ENCODE measurements at regions not wholly inside any gene's neighbourhood (a gene's known extent, or its start where the extent isn't known, plus 50 kb on each side); places are given as distances from the start of the nearest gene placed in this dataset.

DNA sequence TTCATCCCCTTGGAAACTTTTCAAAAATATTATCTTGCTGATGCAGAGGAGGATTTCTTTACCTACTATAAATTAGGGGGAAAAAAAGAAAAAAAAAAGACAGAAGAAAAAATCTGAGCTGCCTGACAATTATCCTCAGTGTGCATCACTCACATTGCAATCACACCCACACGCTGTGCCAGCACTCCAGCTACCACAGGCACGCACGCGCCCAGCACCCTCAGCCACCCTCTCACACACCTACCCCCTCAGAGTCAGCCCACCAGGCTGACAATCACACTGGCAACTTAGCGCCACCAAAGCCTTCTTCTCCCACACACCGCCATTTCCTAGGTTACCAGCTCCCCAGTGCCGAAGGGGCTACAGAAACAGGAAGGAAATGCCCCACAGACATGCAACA lies 236.1 kb downstream of the KCNA4 start:
- no peak for DNase-seq

DNA sequence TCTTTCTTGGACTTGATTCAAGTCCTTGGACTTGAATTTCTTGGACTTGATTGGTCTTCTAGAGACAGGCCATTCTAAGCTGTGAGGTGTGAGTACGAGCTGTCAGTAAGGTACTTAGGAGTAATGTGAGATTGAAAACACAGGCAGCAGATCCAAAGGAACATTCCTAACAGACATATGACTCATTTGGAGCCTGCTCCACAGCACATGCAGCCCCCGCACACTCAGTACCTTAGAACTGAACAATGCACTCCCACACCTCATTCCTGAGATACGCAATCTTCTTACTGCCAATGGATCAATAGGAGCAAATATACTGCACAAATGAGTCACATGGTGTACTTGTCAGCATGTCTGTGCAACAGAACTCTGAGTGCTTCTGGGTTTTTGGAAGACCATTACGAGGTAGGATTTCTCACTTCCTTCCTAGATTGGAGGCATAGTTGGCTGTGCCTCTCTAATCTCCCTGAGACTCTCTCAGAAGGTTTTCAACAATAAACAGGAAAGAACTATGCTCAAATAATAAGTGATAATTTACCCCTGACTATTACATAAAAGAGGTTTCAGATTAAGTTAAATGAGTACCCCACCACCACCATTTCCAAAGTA lies 243.1 kb downstream of the KCNA4 start:
- DNase-seq = no peak

DNA sequence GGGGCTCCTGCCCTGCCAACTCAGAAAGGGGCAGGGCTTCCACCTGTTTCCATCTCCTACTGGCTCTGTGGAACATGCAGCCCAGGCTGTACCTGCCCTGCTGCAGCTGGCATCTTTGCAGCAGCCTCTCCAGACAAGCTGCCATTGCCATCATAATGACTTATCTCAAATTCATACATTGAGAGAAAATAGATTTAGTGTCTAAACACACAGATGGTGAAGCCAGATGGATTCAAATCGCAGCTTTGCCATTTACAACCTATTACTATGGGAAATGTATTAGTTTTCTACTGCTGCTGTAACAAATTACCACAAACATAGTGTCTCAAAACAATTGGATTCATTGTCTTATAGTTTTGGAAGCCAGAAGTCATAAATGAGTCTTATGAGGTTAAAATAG lies 260.0 kb downstream of the KCNA4 start:
- no peak for DNase-seq

DNA sequence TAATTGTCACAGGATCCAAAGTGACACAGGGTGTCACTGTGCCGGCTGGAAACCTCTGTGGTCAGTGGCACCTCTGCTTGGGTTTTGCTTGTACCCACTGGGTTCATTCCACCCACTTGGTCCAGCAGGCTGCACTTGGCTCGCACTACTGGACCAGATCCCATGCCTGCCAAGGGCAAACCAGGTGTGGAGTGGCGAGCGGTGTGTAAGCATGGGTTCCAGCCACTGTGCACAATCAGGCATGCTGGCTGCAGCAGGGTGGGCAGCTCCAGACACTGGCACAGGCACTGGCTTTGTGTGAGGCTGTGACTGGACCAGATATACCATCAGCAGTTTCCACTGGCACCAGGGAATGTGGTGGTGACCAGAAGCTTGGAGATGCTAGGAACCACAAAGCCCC lies 261.4 kb downstream of the KCNA4 start:
- no peak for DNase-seq

DNA sequence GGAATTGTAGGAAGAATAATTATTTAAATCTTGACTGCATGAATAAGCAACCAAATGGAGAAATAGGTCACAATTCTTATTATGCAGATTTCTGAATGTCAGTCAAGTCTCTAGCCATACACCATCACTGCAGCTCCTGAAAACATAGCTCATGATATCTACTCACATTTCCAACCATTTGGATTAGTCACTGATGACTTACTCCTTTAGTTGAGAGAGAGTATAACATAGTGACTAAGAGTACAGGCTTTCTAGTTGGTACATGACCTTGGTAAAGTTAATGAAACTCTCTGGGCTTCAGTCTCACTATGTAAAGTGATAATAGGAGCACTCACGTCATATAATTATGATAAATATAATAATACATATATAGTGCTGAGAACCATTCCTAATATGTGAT lies 265.2 kb downstream of the KCNA4 start:
- no peak for DNase-seq

DNA sequence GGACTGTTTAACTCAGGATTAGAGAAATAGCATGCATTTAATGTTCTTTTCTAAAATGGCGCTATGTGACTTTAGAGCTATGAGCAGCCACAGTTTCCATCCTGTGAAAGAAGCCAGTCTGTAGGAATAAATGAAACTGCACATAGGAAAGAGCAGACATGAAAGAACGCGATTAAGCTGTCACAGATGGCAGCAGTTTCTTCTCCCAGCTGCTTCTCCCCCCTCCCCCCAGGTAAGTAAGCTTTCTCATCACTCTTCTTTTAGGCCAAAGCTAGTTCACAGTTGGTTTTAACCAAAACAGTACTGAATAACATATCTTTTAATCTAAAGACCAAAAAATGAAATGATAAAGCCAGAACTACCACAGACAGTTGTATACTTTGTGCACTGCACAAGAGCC lies 266.4 kb downstream of the KCNA4 start:
- DNase-seq = no peak

DNA sequence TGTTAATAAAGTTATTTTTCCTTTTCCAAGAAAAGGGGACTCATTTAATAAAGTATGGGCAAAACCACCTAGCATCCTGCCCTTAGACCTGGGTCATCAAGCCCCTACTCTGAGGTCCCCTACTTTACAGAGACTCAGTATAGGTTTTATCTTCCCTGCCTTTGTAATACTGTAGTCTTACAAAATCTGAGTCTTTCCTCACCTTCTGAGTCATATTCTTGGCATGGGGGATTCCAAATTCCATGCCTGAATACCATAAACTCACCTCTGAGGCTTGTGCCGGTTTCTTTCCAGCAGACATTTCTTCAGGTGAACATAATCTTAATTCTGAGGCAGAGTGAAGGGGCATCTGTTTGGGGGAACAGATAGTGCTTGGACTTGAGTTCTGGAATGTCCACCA lies 282.5 kb downstream of the KCNA4 start:
- DNase-seq = no peak

DNA sequence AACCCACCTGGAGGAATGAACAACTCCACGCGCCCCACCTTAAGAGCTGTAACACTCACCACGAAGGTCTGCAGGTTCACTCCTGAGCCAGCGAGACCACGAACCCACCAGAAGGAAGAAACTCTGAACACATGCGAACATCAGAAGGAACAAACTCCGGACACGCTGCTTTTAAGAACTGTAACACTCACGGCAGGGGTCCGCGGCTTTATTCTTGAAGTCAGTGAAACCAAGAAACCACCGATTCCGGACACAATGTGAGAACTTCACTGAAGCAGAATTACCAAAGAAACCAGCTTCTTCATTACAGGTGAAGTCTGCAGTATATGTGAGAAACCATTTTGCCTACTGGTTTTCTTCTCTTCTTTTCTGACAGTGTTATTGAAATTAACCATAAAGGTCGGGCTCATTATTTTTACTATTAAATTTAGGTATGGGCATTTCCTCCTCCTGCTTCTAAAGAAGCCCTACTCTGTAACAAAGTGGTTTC lies 303.0 kb downstream of the KCNA4 start:
- DNase-seq = no peak

DNA sequence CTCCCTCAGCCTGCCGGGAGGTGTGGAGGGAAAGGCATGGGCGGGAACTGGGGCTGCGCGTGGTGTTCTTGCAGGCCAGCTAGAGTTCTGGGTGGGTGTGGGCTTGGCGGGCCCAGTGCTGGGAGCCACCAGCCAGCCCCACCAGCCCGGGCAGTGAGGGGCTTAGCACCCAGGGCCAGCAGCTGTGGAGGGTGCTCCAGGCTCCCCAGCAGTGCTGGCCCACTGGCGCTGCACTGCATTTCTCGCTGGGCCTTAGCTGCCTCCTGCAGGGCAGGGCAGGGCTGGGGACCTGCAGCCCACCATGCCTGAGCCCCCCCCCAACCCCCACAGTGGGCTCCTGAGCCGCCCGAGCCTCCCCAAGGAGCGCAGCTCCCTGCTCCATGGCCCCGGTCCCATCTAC lies 304.2 kb downstream of the KCNA4 start:
- DNase-seq = no peak

DNA sequence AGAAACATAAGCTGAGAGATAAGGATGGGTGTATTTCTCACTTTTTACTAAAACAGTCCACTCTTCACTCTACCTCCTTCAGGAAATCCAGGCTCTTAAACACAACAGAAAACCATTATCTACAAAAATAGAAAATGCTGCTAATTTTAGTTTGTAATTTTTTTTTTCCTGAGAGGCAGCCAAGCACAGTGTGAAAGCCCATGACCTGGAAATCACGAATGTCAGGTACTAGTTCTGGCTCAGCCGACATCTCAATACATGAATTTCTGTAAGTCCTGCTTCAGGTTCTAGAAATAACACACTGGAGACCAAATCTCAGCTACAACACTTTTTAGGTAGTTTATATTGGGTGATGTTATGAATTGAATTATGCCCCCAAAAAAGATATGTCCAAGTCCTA lies 308.9 kb downstream of the KCNA4 start:
- no peak for DNase-seq

DNA sequence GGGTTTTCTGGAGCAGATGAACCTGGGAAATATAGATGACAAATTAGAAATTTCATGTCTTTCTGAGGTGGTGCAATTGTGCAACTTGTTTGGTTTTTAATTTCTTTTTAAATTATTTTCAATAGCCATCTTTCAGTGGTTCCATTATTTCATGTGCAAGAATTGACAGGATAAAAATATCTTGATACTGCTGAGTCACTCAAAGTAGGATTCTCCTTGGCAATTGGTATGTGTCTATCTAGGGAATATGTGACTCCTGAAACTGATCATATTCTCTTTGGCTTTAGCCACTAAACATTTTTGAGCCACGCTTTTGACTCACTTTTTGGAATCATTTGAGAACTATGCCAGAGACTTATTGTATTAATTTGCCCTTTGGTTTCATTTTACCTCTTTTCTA lies 331.5 kb downstream of the KCNA4 start:
- no peak for DNase-seq

DNA sequence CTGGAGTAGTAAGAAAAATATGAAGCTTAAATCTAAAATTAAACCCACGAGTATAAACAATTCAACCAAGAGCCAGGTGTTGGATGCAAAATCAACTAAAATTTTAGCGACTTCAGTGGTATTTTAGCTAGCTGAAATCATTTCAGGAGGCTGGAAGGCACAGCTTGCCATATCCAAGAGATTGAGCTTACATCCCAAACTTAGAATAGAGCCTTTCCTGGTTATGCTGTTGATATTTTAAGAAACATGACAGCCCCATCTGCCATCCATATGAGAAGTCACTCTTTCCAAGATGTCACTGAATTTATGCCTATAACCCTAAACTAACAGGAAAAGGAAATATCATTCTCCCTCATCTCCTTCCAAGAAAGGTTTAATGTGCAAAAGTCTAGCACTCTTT lies 334.0 kb downstream of the KCNA4 start:
- DNase-seq = no peak

DNA sequence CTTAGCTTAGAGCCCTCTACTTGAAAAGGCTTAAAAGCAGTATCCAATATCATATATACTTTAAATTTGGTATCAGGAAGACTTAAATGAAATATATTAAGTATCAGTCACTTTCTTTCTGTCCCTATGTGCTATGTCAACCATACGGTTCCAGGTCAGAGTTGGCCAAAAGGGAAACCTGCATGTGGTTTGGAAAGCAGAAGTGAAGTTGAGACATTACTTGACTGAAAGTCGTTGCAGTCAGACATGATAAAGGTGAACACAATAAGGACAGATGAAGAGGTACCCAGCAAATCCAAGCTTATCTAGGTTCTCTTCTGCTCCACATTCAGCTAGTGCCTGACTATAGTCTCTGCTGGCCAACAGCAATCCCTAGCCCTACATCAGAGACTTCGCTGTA lies 336.8 kb downstream of the KCNA4 start:
- no peak for DNase-seq

DNA sequence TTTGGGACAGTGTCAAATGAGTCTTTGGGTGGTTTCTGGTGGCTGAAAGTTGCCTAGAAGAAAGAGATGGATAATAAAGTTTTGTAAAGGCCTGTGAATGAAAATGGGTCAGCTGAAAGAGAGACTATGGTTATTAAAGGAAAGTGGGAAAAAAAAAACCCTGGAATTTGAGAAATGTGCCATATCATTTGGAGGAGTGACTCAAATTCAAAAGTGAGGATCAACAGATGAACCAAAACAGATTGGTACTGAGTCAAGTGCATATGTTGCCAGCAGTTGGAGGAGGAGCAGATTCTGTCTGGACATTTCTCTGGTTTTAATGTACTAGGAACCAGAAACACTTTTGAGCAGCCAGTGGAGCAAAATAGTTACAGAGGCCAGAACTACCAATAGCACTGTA lies 339.8 kb downstream of the KCNA4 start:
- no peak for DNase-seq

DNA sequence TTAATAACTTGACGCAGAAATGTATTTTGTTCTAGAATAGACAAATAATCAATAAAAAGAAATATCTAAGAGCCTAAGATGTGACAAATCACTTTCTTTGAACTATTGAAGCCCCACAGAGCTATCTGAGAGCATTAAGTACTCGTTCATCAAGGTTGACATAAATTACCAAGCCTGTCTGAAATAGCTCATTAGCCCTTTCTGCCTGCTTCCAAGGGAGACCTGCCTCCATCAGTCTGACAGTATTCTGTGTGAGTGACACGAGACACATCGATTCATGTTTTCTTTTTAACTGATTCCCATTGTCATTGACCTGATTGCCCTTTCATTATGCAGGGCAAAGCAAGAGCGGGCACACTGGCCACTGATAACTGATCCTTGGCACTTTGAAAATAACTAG lies 347.5 kb downstream of the KCNA4 start:
- DNase-seq = no peak

DNA sequence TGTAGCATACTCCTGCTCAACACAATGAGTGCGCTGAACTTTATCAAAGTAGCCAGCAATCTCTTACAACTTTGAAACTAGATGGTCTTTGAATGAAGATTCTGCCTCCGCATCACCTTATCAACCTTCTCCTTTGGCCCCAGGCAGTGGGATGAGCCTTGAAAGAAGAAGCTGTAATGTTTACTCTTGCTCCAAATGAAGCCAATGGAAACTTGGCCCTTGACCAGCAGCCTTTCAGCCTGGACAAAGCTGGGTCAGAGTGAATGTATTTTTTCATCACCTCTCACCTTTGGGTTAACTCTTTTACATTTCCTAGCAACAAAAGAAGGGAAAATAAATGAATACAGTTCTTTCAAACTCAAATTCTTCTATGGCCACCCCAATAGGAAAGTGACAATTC lies 359.1 kb downstream of the KCNA4 start:
- no peak for DNase-seq

DNA sequence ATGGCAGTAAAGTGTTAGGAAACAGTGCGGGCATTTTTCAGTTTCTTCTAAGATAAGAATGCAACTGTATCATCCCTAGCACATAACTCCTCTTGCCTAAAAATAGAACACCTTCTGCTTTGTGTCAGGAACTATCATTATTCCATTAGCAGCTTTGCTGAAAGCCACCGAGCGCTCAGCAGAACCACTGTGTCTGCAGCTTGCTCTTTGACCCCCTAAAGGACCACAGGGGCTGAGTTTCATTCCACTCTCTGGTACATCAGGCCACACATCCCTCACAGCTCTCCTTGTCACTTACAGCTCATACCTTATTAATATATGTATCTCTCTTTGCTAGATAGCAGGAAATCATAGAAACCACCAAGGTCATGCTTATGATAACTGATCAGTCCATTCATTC lies 360.2 kb downstream of the KCNA4 start:
- no peak for DNase-seq

DNA sequence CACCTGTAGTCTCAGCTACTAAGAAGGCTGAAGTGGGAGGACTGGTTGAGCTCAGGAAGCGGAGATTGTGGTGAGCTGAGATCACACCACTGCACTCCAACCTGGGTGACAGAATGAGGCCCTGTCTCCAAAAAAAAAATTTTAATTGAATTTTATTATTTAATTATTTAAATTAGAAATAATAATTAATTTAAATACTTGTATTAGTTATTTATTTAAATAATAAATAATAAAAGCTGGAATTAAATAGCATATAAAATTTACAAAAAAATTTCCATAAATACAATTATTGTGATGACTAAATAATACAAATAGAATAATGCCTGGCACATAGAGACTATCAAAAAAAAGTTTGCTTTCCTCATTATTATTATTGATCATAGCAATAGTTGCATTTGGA lies 371.5 kb downstream of the KCNA4 start:
- DNase-seq = no peak

DNA sequence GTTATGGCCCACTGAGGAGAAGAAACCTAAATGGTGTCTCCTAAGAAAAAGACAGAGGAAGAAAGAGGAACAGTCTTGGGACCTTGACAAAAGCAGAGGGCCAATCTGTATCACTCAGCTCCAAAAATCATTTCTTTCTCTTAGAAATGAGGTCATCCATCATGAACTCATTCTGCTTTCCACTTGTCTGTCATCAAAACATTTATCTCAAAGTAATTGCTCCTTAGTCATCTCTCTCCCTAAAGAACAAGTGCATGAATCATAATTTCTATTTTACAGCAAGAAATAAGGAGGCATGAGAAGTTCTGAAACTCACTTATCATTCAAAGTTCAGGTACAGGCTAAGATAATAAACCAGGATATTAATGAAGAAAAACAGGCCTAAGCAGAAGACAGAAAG lies 375.6 kb downstream of the KCNA4 start:
- DNase-seq = no peak

DNA sequence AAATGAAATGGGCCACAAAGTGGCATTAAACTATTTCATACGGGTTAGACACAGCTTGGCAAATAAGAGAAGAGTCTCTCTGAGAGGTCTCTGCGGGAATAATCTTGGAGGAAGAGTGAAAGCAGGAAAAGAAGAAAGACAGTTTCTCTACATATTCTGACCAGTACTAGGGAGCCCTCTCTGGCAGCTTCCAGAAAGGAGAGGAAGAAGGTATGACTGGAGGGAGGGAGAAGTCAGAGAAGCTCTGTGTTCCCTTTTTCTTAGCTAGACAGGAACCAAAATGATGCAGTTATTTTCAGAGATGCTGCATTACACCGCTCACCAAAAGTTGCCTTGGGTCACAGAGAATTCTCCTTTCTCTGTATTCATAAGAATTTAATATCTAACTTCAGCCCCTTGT lies 382.1 kb downstream of the KCNA4 start:
- DNase-seq = no peak

DNA sequence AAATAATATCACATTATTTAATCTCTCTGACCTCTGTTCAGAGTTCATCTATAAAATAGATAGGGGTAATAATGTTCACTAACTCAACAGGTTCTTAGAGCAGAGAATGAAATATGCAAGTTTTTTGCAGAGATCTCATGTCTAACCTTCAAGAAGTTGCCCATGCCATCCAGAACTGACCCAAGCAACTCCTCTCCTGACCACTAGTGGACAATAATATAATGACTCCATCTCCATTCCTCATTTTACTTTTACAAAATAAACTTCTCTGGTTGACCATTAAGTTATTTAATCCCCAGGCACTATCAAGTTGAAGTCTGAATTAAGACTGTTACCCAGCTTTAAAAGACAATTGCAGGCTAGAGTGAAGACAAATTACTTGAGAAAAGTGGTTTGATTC lies 382.6 kb downstream of the KCNA4 start:
- DNase-seq = no peak

DNA sequence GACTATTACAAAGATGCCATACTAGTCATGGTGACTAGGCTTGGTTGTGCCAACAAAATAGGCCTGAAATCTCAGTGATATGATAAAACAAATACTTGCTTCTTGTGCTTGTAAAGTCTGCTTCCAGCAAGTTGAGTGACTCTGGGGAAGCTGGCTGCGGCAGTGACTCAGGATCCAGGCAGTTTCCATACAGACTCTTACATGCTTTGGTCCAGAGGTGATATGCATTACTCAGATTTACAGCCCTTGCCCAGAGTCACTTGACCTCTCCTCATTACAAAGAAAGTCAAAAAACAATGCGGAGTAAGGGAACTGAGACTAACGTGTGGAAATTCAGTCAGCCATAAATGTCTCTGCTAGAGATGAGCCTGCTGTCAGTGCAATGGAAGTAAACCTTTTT lies 387.5 kb downstream of the KCNA4 start:
- no peak for DNase-seq

DNA sequence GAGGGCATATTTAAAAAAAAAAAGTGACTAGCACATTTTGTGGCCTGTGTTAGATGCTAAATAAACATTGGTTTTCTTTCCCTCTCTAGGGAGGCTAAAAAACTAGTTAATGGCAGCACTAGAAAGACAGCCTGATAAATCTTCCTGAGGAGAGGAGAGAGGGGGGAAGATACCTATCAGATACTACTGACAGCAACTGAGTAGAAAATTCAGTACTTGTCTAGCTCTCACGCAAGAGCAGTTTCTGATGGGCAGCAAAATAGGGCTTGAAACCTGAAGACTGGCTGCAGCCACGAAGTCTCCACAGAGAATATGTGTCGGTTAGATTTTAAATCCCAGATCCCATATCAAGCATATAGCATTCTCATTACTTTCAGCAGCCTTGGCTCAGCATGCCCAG lies 388.2 kb downstream of the KCNA4 start:
- DNase-seq = no peak

DNA sequence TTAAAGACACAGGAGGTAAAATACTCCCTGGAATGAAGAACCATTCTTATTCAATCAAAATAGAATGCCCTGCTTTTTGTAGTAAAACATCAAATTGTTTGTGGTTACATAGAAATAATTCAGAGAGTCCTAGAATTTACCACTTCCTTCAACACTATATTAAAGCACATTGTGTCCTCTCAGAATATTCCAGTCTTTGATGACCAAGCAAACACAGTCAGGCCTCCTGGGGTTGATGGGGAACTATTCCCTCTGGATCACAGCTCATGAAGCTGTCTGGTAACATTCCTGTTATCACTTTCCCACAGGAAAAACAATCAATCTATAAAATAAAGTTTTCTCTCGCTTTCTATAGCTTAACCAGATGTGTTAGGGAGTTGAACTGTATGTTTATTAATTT lies 389.3 kb downstream of the KCNA4 start:
- DNase-seq = no peak

DNA sequence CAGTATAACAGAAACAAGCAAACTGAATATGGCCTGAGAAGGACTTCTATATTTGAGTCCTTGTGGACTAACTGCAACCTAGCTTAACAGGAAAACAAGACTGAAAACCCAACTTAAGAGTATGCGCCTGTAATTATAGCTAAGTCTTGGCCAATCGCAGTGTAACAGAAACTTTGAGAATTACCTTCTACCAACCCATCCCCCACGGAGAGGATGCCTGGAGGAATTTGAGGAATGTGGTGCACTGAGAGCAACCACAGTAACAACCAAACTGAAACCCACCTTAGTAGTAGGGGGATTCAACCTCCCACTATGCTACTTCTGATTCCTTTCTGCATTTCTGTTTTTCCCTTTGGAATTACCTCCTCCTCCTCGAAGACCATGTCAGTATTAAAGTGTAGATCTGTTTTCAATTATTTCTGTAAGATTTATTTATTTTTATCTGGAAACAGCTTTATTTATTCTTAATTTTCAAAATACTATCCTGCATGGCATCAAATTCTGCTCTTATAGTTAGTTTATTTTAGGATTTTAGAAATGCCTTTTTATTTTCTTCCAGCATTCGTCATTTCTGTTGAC lies 393.6 kb downstream of the KCNA4 start:
- DNase-seq = no peak

DNA sequence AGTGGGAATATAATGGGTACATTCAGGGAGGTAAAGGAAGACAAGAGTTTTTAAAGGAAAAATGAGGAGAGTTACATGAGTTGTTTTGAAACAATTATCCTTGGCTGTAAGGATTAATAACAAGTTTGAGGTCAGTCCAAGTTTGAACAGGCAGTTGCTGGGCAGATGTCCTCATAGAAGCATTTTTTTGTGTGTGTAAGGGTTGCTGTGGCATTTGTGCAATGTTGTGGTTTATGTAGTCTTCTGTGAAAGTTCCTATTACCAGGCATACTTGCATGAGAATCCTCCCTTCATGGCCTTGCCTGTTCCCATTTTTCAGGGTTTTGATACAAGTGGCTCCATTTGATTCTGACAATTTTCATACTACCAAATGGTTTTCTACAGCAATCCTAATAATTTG lies 400.2 kb downstream of the KCNA4 start:
- no peak for DNase-seq
